ENCODE measurements at regions not wholly inside any gene's neighbourhood (a gene's known extent, or its start where the extent isn't known, plus 50 kb on each side); places are given as distances from the start of the nearest gene placed in this dataset.
A peak's percentile ranks its signal among the peaks of the same experiment; 100 is the strongest.

- Mint-ChIP-seq H3K4me1 (ENCODE audit: low read depth, unreplicated experiment) (peaks cover 34% of the 10 kb centered on the region), H3K27me3 (ENCODE audit: unreplicated experiment) (no peaks in the 10 kb centered on the region), H3K27ac (ENCODE audit: unreplicated experiment) (no peak overlapping the region), H3K4me3 (ENCODE audit: low read depth, unreplicated experiment) (no peak overlapping the region), H3K9me3 (ENCODE audit: low read depth, unreplicated experiment) (no peaks in the 10 kb centered on the region), H3K36me3 (ENCODE audit: insufficient read depth, unreplicated experiment) (no peaks in the 10 kb centered on the region)
- TF ChIP-seq CTCF (IDR thresholded peaks at IDR 0.05; ENCODE audit: unreplicated experiment), result no peak
- intact Hi-C loops (cut with micrococcal nuclease; ENCODE audit: unreplicated experiment), result loop anchor here (10.0 kb wide), 1 partner anchor 89 kb away; no protein-coding TSS in a partner anchor
- CTCF ChIA-PET, result interaction anchor here (0.7 kb wide), 1 partner anchor 41 kb away, joined by 3 read pairs; no protein-coding TSS in a partner anchor
- BruUV-seq (replicated peaks), result no TSS peak
- no peak for DNase-seq
These were observed 104.3 kb upstream of the SPATA31D4 start for GRCh38 chr9:81823672-81824554.

- Mint-ChIP-seq H3K27me3 (ENCODE audit: unreplicated experiment) (no peaks in the 10 kb centered on the region), H3K27ac (ENCODE audit: unreplicated experiment) (peak overlapping the region; percentile 56), H3K36me3 (ENCODE audit: insufficient read depth, unreplicated experiment) (no peaks in the 10 kb centered on the region), H3K4me1 (ENCODE audit: low read depth, unreplicated experiment) (peaks cover 27% of the 10 kb centered on the region), H3K9me3 (ENCODE audit: low read depth, unreplicated experiment) (no peaks in the 10 kb centered on the region), H3K4me3 (ENCODE audit: low read depth, unreplicated experiment) (no peak overlapping the region)
- no peak for TF ChIP-seq CTCF (IDR thresholded peaks at IDR 0.05; ENCODE audit: unreplicated experiment)
- CTCF ChIA-PET, result interaction anchor here (0.7 kb wide), 1 partner anchor 40 kb away, joined by 3 read pairs; no protein-coding TSS in a partner anchor
- BruUV-seq (replicated peaks), result no TSS peak
- intact Hi-C loops (cut with micrococcal nuclease; ENCODE audit: unreplicated experiment), result loop anchor here (10.0 kb wide), 1 partner anchor 90 kb away; no protein-coding TSS in a partner anchor
- DNase-seq, result no peak
These were observed 103.2 kb upstream of the SPATA31D4 start for GRCh38 chr9:81824802-81825730.

- H3K4me3 Mint-ChIP-seq (ENCODE audit: low read depth, unreplicated experiment), result no peak overlapping the region
- H3K9me3 Mint-ChIP-seq (ENCODE audit: low read depth, unreplicated experiment), result no peaks in the 10 kb centered on the region
- H3K27ac Mint-ChIP-seq (ENCODE audit: unreplicated experiment), result no peak overlapping the region
- peak; percentile 10 for DNase-seq
- peaks cover 27% of the 10 kb centered on the region for H3K4me1 Mint-ChIP-seq (ENCODE audit: low read depth, unreplicated experiment)
- no TSS peak for BruUV-seq (replicated peaks)
- intact Hi-C loops (cut with micrococcal nuclease; ENCODE audit: unreplicated experiment), result loop anchor here (10.0 kb wide), 1 partner anchor 91 kb away; no protein-coding TSS in a partner anchor
- CTCF ChIA-PET, result no interaction called here
- no peaks in the 10 kb centered on the region for H3K36me3 Mint-ChIP-seq (ENCODE audit: insufficient read depth, unreplicated experiment)
- no peaks in the 10 kb centered on the region for H3K27me3 Mint-ChIP-seq (ENCODE audit: unreplicated experiment)
- no peak for TF ChIP-seq CTCF (IDR thresholded peaks at IDR 0.05; ENCODE audit: unreplicated experiment)
These were observed 102.2 kb upstream of the SPATA31D4 start for GRCh38 chr9:81825846-81826516.

- no TSS peak for BruUV-seq (replicated peaks)
- Mint-ChIP-seq H3K36me3 (ENCODE audit: insufficient read depth, unreplicated experiment) (no peaks in the 10 kb centered on the region), H3K9me3 (ENCODE audit: low read depth, unreplicated experiment) (no peaks in the 10 kb centered on the region), H3K4me3 (ENCODE audit: low read depth, unreplicated experiment) (no peak overlapping the region), H3K27me3 (ENCODE audit: unreplicated experiment) (no peaks in the 10 kb centered on the region), H3K27ac (ENCODE audit: unreplicated experiment) (no peak overlapping the region), H3K4me1 (ENCODE audit: low read depth, unreplicated experiment) (peaks cover 27% of the 10 kb centered on the region)
- CTCF ChIA-PET, result no interaction called here
- DNase-seq, result no peak
- no peak for TF ChIP-seq CTCF (IDR thresholded peaks at IDR 0.05; ENCODE audit: unreplicated experiment)
- intact Hi-C loops (cut with micrococcal nuclease; ENCODE audit: unreplicated experiment), result loop anchor here (10.0 kb wide), 1 partner anchor 92 kb away; no protein-coding TSS in a partner anchor
These were observed 101.7 kb upstream of the SPATA31D4 start for GRCh38 chr9:81826517-81826906.
